Breast epithelium (tissue), 4 donors: ENCODE measurements at regions not wholly inside any gene's neighbourhood (a gene's known extent, or its start where the extent isn't known, plus 50 kb on each side); places are given as distances from the start of the nearest gene placed in this dataset.

Source experiments
- DNase-seq, 2 donors: peaks; one replicate each; pipeline ENCODE4 v3.0.0-alpha.2; 2019; ENCODE audit warnings: low spot score in 2 of 2
- H3K27ac ChIP-seq, 2 donors: fragments of 200-600 bp; sonication (generic) in 1 of 2; one replicate each; pipeline ENCODE4 v1.5.1; 2016 to 2019; ENCODE audit warnings: mild to moderate bottlenecking in 1 of 2
- H3K27me3 ChIP-seq, 2 donors: fragments of 200-600 bp; sonication (generic) in 1 of 2; one replicate each; pipeline versions ENCODE4 v1.5.1 to v1.6.0; 2017 to 2019; ENCODE audit warnings: control low read depth in 1 of 2, mild to moderate bottlenecking in 1 of 2
- H3K36me3 ChIP-seq: fragments of 200-600 bp; one replicate; pipeline ENCODE4 v1.5.1; 2019
- H3K4me1 ChIP-seq, 2 donors: fragments of 200-600 bp; sonication (generic); one replicate each; pipeline ENCODE4 v1.5.1; 2016 to 2019; ENCODE audit warnings: control low read depth in 1 of 2
- H3K4me3 ChIP-seq, 3 donors: fragments of 200-600 bp; sonication (generic); 1 replicate in 2 of 3; 2 replicates in 1 of 3; pipeline ENCODE4 v1.5.1; 2016 to 2019; ENCODE audit warnings: mild to moderate bottlenecking in 3 of 3, moderate library complexity in 2 of 3
- H3K9me3 ChIP-seq, 2 donors: fragments of 200-600 bp; sonication (generic) in 1 of 2; one replicate each; pipeline ENCODE4 v1.5.1; 2016 to 2019; ENCODE audit warnings: control low read depth in 1 of 2
- POLR2A ChIP-seq: fragments of 450-650 bp; IDR thresholded peaks from one replicate; pipeline ENCODE4 v1.6.1; 2016; ENCODE audit warnings: antibody characterized with exemption, mild to moderate bottlenecking, moderate library complexity
- POLR2AphosphoS5 ChIP-seq, 3 donors: sonication (generic); formaldehyde crosslinking; IDR thresholded peaks; one replicate each; pipeline ENCODE4 v1.6.1; 2017; ENCODE audit warnings: antibody characterized with exemption in 3 of 3
- intact Hi-C: fragments of 100-400 bp; cut with DNase I; formaldehyde crosslinking; loops from one replicate; pipeline ENCODE4 v1.15.1; 2023; ENCODE audit warnings: low total_unique reads
- TF ChIP-seq, protein P1 (sequence below), 3 donors: fragments of 450-650 bp; IDR thresholded peaks; one replicate each; pipeline ENCODE4 v1.5.1; 2016 to 2017; ENCODE audit warnings: antibody characterized with exemption in 3 of 3, mild to moderate bottlenecking in 3 of 3, moderate library complexity in 3 of 3

DNA sequence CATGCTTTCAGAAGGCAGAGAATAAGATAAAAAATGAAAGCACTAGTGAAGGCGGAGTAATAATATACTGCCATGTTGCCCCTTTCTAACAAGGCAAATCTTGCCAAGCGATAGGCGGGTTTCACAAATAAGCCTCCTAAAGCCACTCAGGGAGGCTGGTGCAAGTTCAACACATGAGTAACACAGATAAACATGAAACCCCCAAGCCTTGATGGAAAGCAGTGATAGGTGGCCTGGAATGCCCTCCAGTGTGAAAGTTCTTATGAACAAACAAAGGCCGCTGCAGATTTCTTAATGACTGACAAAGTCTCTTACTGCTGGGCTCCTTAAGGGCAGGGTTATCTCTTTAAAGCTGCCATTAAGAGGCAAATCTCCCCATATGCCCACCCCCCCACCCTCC lies 154.7 kb downstream of the ZDHHC21 start:
- no peak overlapping the region for H3K4me3 ChIP-seq
- H3K27me3 ChIP-seq: no peaks in the 10 kb centered on the region
- no peak for DNase-seq
- intact Hi-C loops: no loop called here
- TF ChIP-seq POLR2AphosphoS5 (IDR thresholded peaks at IDR 0.05): no peak
- no peak for TF ChIP-seq POLR2A
- TF ChIP-seq, protein P1, sequence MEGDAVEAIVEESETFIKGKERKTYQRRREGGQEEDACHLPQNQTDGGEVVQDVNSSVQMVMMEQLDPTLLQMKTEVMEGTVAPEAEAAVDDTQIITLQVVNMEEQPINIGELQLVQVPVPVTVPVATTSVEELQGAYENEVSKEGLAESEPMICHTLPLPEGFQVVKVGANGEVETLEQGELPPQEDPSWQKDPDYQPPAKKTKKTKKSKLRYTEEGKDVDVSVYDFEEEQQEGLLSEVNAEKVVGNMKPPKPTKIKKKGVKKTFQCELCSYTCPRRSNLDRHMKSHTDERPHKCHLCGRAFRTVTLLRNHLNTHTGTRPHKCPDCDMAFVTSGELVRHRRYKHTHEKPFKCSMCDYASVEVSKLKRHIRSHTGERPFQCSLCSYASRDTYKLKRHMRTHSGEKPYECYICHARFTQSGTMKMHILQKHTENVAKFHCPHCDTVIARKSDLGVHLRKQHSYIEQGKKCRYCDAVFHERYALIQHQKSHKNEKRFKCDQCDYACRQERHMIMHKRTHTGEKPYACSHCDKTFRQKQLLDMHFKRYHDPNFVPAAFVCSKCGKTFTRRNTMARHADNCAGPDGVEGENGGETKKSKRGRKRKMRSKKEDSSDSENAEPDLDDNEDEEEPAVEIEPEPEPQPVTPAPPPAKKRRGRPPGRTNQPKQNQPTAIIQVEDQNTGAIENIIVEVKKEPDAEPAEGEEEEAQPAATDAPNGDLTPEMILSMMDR (IDR thresholded peaks at IDR 0.05): no peak
- H3K4me1 ChIP-seq: no peaks in the 10 kb centered on the region
- no peak overlapping the region for H3K27ac ChIP-seq
- H3K9me3 ChIP-seq: no peaks in the 10 kb centered on the region
- no peaks in the 10 kb centered on the region for H3K36me3 ChIP-seq

DNA sequence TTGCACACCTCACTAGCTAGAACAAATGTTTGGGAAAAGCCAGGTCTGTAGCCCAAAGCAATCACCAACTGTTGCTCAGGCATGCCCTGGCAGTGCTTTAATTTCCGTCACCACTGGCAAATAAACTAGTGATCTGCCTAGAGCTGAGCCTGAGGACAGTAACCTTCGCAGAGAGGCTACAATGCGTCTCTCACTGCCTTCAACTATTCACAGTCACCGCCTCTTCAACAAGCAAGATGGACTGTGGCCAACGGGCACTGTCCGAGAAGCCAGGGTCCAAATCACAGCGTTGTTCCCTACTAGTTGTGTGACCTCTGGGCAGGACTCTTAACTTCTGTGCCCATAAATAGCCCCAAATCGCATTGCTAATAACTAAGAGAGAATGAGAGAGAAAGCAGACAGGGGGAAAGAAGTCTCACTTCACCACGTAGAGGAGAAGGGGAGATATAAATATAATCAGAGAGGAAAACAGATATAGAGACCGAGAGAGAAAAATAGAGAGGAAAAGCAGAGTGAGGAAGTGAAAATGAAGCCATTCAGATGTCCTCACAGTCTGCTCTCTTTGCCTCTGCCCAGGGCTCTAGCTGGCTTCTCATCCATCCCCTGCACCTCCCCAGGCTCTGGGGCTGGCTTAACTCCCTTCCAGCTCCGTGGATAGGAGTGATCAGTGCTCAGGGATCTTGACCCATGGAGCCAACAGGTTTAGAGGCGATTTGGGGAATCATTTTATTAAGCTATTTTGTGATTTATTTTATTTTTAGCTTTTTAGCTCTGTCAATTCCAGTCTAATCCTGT lies 157.9 kb downstream of the ZDHHC21 start:
- H3K9me3 ChIP-seq: no peaks in the 10 kb centered on the region
- no peak overlapping the region for H3K27ac ChIP-seq
- no peak overlapping the region for H3K4me3 ChIP-seq
- intact Hi-C loops: no loop called here
- TF ChIP-seq, protein P1 (IDR thresholded peaks at IDR 0.05): no peak
- no peak for TF ChIP-seq POLR2AphosphoS5 (IDR thresholded peaks at IDR 0.05)
- no peak for TF ChIP-seq POLR2A
- H3K27me3 ChIP-seq: no peaks in the 10 kb centered on the region
- H3K4me1 ChIP-seq: no peaks in the 10 kb centered on the region
- no peaks in the 10 kb centered on the region for H3K36me3 ChIP-seq
- no peak for DNase-seq

DNA sequence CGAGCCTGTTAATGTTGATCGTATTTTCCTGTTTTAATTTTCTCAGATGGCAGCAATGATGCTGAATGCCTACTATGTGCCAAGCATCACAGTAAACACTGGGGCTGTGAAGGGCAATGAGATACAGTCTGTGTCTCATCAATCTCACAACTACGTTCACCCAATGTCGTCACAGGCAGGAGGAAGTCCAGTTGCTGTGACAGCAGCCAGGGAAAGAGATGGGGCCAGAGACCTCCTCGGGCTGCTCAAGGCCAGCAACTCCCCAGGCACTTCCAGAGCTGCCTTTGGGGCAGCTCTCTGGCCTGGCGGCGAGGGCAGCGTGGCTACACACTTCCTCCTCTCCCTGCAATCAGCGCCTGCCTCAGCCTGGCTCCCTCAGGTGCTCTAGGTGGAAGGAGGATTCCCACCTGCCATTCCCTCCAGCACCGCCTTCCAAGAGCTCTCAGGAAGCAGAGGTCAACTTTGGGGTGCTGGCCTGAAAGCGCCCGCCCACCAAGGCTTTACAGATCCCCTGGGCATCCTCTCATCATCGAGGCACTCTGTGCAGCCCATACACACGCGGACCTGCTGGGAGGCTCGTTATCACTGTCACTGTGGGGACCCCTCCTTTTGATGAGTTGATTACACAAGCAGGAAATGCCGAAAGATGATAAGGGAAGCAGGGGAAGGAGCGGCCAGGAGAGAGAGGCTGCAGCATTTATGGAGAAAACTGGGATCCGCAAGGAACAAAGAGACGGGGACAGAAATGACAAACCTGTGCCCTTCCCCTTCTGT lies 159.2 kb downstream of the ZDHHC21 start:
- H3K9me3 ChIP-seq: no peaks in the 10 kb centered on the region
- H3K36me3 ChIP-seq: no peaks in the 10 kb centered on the region
- no peak overlapping the region for H3K4me3 ChIP-seq
- no peak for DNase-seq
- H3K27ac ChIP-seq: no peak overlapping the region
- no peaks in the 10 kb centered on the region for H3K4me1 ChIP-seq
- intact Hi-C loops: no loop called here
- no peaks in the 10 kb centered on the region for H3K27me3 ChIP-seq
- TF ChIP-seq POLR2A (no peak), POLR2AphosphoS5 (IDR thresholded peaks at IDR 0.05) (no peak)
- TF ChIP-seq, protein P1 (IDR thresholded peaks at IDR 0.05): no peak

DNA sequence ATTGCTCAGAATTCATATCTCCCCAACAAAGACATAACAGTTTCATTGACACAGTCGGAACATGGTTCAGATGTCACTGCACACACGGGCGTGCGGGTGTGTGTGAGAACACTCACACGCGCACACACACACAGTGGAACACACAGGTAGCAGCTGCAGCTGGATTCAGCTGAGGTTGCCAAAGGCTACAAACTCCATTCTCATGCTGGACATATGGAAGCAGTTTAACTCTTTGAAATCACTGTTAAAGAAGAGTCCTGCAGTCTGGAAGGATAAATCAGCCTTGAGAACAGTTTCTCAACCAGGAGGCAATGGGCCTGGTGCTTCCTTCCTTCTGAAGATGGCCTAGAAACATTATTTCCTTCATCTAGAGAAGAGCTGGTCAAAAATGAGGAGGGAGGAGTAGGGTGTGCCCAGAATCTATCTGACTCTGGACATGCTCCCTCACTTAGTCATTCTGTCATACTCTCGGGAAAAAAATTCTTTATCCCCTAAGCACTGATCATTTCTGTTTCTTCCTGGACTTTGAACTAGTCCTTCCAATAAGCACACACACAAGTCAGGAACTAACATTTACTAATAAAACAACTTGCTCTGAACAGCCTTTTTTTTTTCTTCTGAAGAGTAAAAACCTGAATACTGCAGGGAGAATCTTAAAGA lies 160.6 kb downstream of the ZDHHC21 start:
- intact Hi-C loops: no loop called here
- no peak for DNase-seq
- H3K27me3 ChIP-seq: no peaks in the 10 kb centered on the region

More for the DNA sequence above, 160.6 kb downstream of the ZDHHC21 start:
- Histone ChIP-seq H3K4me3 (no peak overlapping the region), H3K36me3 (no peaks in the 10 kb centered on the region), H3K4me1 (no peaks in the 10 kb centered on the region), H3K9me3 (no peaks in the 10 kb centered on the region), H3K27ac (no peak overlapping the region)
- TF ChIP-seq POLR2A (no peak), POLR2AphosphoS5 (IDR thresholded peaks at IDR 0.05) (no peak)
- TF ChIP-seq, protein P1 (IDR thresholded peaks at IDR 0.05): no peak
